ENCODE measurements at regions not wholly inside any gene's neighbourhood (a gene's known extent, or its start where the extent isn't known, plus 50 kb on each side); places are given as distances from the start of the nearest gene placed in this dataset.
A peak's percentile ranks its signal among the peaks of the same experiment; 100 is the strongest.

DNA sequence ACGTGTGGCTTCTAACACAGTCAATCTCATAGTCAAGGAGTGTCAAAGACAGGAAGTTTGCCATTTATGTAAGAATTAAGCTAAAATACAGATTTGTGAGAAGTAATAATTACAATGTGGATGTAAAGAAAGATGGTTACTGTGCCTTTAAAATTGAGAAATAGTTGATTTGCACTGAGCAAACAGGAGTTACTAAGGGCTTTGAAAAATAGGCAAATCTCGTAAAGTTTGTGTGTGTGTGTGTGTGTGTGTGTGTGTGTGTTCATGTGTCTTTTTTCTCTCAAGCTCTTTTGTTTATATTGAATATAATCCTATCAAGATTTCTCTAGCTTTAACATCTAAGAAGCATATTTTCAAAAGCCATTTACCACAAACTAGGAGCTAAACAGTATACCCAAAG, 2284.5 kb downstream of the LRRC4C start:
- intact Hi-C loops (cut with DNase I), result no loop called here

DNA sequence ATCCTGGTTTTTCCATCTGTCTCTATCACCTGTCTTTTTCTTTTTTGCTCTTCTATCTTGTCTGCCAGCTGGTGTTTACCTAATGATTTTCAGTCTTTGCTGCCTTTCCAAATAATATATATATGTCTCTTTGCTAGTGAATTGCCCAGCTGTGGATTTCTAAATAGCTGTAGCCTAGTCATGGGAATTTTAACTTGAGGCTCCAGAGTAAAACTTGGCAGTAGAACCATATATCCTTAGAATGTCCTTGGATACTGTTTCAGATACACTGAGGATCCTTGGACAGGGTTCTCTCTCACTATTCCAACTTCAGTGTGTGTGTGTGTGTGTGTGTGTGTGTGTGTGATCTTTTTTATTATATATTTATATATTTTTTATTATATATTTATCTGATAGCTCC, 2285.3 kb downstream of the LRRC4C start:
- intact Hi-C loops (cut with DNase I), result no loop called here

More for the DNA sequence above, 2284.5 kb downstream of the LRRC4C start:
- no peak for DNase-seq (ENCODE audit: low spot score)

DNA sequence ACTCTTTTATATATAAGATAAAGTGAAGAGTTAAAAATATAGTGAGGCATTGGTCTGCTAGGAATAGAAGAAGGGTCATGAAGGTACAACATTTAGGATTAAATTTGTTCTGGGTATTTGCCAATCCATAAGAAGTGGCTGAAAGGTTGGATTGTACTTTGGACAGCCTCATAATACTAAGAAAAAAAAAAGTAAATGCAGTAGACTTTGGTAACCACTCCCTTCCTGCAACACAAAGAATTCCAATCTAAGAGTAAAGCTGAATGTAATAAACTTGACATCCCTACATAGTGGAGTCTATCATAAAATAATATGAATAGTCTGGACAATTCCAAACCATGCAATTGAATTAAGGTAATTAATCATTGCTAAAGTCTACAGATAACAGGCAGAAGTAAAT, 2294.4 kb downstream of the LRRC4C start:
- intact Hi-C loops (cut with DNase I), result no loop called here

More for the DNA sequence above, 2285.3 kb downstream of the LRRC4C start:
- DNase-seq (ENCODE audit: low spot score), result no peak

DNA sequence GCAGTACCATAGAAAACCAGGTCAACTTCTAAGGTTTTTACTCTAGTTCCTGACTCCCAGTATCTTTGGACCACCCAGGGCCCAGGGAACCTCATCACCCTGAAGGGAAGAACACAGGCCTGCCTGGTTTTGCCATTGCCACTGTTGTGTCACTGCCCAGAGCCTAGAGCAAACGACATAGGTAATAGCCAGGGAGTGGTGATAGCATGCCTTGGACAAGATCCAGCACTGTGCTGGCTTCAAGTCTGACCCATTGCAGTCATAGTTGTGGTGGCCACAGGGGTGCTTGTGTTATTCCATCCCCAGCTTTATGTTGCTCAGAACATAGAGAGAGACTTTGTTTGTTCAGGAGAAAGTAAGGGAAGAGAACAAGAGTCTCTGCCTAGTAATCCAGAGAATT, 2310.2 kb downstream of the LRRC4C start:
- intact Hi-C loops (cut with DNase I), result no loop called here

More for the DNA sequence above, 2294.4 kb downstream of the LRRC4C start:
- DNase-seq (ENCODE audit: low spot score), result no peak

DNA sequence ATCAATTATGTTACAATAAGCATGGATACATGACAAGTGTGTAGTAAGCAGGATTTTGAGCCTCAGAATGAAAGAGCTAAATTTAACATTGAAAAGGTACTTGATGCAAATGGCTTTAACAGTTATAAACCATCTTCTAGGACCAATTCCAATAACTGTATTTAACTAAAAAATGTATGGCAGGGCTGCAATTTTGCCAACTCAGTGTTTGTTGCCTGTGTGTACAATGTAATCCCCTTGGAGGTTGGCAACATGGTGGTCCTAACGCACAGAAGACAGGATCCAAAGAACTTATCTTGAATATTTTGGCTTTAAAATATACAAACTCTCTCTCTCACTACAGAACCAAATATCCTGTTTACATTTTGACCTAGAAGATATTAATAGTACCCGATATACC, 2314.1 kb downstream of the LRRC4C start:
- no peak for DNase-seq (ENCODE audit: low spot score)

More for the DNA sequence above, 2310.2 kb downstream of the LRRC4C start:
- DNase-seq (ENCODE audit: low spot score), result no peak

DNA sequence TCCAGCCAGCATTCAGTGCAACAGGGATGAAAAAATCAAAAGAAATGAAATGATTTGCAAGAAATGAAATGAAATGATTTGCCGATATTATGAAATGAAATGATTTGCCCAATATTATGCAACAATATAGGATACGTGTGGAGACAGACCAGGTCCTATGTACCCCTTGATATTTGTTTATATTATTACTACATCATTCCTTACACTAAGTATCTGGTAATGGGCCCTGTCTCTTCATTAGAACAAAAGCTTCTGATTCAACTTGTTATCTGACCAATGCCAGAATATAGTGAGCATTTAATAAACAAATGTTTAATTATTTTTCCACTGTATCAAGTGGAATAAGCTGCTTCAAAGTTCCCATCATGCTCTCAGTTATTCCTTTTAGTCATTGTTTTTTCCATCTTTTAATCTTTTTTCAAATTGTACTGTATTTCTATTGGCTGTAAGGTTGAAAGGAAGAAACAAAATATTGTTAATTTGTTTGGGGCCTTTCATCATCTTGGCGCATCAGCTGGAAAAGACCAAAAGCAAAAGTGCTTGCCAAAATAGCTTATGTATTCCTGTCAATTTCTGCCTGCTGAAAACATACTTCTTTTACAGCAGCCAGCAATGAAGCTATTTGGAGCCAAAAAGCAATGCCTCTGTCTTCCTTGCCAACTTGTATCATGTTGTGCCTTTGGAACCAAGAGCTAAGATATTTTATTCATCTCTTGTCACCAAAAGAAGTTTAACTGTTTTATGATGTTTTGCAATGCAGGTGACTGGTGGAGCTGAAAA, 2314.9 kb downstream of the LRRC4C start:
- DNase-seq (ENCODE audit: low spot score), result no peak
- intact Hi-C loops (cut with DNase I), result no loop called here

More for the DNA sequence above, 2314.1 kb downstream of the LRRC4C start:
- intact Hi-C loops (cut with DNase I), result no loop called here

DNA sequence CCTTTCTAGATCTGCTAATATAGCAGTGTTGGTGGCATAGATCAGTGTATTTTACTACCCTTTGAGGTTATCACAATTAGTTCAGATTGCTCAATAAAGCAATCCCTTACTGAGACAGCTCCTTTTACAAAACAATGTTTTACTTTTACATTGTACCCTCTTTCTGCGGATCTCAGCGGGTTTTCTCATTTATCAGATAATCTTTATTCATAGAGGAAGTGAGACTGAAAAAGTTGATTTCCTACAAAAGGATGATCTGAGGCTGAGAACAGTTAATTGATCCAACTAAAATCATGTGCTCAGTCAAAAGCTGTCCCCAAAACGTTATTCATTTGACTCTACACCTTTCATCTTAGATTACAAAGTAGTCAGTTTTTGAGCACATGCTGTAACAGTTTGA, 2319.9 kb downstream of the LRRC4C start:
- no peak for DNase-seq (ENCODE audit: low spot score)
- intact Hi-C loops (cut with DNase I), result no loop called here

DNA sequence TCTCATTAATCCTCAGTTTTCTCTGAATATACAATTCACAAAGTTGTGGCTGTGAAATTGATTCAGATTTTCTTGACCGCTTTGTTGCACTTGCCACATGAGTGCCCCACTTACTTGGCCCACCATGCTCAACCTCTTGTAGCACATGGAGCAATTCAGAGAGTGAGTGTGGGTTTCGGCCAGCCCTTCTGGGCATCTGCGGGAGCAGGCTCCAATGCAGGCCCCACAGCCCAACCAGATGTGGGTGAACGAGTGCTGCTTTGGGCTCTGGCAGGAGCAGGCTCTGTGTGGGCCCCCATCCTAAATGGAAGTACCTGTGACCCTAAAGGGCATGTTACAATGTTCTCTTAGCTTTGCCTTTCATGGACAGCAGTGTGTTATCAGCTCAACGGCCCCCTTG, 2338.6 kb downstream of the LRRC4C start:
- intact Hi-C loops (cut with DNase I), result no loop called here
- DNase-seq (ENCODE audit: low spot score), result no peak

DNA sequence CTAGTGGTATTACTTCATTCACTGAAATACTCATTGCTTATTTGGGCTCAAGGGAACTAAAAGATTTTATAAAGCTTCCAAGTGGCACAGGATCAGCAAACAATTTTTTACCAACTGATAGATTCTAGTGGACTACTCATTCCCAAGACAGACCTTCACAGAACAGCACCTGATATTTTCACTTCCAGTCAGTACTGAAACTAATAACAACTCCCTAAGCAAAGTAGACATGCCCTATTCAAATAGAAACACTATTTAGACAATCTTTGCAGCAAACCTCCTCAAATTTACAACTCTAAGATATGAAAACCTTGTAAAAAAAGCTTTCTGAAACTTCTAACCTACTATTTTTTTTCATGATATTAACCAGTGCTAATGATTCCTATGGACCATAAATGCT, 2345.8 kb downstream of the LRRC4C start:
- DNase-seq (ENCODE audit: low spot score), result no peak
- intact Hi-C loops (cut with DNase I), result no loop called here

DNA sequence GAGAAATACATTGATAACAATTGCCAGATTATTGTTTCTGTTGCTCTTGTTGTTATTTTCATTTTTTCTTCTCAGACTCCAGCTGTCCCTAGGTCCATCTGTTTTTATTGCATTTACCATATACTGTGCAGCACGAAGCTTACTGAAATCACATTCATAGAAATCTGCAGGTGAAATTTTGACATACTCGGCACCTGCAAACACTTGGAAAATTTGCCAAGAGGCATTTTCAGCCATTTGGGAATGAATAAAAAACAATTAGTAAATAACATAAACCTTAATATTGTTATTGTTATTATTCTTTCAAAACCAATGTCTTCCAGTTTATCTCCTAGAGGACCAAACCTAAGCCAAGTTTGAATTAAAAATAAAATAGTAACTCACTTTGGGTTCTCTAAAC, 2357.2 kb downstream of the LRRC4C start:
- no peak for DNase-seq (ENCODE audit: low spot score)
- intact Hi-C loops (cut with DNase I), result no loop called here

DNA sequence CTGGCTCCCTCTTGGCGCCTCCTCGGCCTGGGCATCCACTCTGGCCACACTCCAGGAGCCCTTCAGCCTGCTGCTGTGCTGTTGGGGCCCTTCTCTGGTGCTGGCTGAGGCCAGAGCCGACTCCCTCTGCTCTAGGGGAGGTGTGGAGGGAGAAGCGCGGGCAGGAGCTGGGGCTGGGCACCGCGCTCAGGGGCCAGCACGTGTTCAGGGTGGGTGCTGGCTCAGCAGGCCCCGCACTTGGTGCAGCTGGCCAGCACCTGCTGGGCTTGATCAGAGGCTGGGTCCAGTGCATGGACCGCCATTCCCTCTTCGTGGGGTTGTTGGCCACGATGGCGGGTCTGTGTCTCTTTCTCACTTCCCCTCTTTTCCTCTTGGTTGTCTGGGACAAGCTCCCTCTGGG, 2381.0 kb downstream of the LRRC4C start:
- peak; percentile 58 for DNase-seq (ENCODE audit: low spot score)
- intact Hi-C loops (cut with DNase I), result no loop called here

DNA sequence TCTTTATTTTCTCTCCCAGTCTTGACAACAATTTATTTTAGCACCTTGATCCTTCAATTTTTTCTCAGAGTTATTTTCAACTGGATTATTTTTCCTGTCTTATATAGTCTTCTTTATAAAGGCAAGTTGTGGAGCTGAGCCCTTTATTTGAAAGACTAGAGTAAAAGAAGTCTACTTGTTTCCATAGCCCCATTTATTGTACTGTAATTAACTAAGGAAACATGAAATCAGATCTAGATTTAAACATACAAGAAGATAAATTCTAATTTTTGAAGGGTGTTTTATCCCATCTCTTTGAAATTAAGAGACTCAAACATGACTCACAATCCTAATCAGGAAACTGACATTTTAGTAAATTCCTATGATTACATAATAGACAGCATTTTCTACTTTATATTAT, 2421.8 kb downstream of the LRRC4C start:
- intact Hi-C loops (cut with DNase I), result no loop called here
- no peak for DNase-seq (ENCODE audit: low spot score)

DNA sequence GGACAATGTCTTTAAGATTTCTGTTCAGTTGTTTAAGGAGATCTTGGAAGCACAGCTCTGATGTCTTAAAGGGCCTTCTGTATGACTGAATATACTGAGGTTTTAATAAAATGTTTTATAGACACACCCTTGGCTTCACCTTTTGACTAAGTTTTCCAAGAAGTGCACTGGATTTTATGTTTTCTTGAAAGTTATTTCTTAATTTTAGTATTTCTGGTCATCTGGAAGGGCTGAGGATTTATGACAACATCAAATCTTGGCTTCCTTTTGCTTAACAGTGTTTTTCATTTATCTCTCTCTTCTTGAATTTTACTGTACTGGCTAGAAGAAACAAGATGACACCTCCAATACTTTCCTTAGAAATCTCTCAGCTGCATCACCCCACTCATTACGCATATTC, 2423.4 kb downstream of the LRRC4C start:
- DNase-seq (ENCODE audit: low spot score), result no peak
- intact Hi-C loops (cut with DNase I), result no loop called here

DNA sequence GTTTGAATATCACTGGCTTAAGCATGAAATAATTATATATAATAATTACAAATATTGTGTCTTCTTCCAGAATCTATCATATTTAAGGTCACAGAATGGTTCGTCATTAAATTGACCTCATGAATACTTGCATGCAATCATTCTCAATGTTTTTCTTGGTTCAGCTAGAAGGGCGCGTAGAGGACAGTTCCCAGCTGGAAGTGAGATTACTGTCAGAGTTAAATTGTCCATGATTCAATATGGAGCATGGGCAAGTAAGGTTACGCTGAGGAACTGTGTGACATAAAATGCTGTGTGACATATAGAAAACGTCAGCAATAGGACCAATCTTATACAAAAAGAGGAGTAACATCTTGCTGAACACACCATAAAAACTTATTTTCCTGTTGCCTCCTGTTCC, 2423.5 kb upstream of the RAG2 start:
- intact Hi-C loops (cut with DNase I), result no loop called here

DNA sequence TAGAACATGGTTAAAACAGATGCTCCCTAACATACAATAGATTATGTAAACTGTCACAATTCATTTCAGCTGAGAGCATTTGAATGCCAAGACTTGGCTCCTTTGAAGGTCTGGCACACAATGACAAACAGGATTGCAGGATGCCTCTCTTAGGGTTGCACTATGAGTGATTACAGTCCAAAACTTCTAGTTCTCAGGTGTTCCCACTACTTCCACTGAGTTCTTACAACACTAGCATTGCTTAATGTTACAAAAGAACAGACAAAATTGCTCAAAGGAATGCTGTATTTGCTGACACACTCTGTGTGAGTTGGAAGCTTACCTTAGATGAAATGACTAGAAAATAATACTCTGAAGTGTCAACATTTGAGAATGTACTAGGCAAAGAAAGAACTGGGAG, 2413.8 kb upstream of the RAG2 start:
- DNase-seq (ENCODE audit: low spot score), result no peak
- intact Hi-C loops (cut with DNase I), result no loop called here

More for the DNA sequence above, 2423.5 kb upstream of the RAG2 start:
- no peak for DNase-seq (ENCODE audit: low spot score)

DNA sequence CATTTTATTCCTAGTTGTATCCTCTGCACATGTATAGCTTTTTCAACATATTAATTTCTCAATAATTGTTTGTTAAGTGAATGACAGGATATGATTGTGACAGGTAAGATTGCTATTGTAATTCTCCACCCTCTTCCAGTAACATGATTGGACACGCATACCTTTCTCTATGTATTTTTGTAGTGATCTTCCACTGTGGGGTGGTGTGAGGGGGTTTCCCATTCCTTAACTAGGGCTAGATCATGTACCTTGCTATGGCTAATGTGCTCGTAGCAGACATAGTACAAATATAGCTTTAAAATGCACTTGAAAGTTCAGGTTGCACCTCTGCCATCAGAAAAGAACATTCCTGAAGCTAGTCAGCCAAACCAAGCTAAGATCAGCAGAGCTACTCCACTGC, 2392.8 kb upstream of the RAG2 start:
- intact Hi-C loops (cut with DNase I), result no loop called here
- DNase-seq (ENCODE audit: low spot score), result no peak

DNA sequence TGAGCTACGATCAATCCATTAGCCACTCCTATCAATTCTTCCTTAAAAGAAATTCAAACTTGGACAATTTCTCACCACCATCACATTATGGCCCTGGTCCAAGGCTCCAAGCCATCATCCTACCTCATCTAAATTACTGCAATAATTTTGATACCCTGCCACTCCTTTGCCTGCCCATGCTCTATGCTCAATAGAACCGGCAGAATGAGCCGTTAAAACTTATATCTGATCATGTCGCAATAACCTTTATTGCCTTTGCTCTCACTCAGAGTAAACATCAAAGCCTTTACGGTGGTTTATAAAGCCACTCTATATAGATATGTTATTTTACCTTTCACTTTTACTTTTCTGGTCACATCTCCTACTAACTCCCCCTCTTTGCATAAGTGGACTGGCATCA, 2392.1 kb upstream of the RAG2 start:
- intact Hi-C loops (cut with DNase I), result no loop called here
- DNase-seq (ENCODE audit: low spot score), result no peak

DNA sequence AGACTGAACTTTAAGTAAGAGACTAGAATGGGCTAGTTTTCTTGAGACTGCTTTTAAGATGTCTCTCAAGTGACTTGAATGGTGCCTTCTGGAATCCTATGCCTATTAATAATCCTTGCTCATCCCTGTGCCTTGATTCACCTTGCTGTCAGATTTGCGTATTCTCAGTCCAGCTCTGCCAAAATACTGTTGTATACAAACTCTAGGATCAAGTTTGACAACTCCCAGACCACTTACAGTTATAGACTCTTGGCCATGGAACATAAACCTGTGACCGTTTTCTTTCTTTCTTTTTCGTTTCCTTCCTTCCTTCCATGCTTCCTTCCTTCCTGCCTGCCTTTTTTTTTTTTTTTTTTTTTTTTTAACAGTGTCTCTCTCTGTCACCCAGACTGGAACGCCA, 2390.9 kb upstream of the RAG2 start:
- DNase-seq (ENCODE audit: low spot score), result no peak
- intact Hi-C loops (cut with DNase I), result no loop called here

DNA sequence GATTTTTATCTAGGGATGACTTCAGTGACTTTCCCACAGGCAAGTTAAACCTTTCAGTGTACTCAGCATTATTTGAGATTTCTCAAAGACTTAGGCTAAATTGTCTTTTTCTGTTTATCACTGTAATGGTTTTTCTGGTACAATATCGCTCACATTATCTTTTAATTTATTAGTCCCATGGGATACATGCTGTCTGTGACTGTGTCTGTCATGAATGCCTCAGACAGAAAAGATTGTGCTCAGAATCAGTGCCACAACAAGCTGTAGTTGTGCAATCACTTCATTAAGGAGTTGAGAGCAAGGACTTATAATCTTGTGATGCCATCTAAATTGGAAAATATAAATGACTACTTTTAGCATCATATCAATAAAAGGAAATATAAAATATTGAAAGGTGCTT, 2374.2 kb upstream of the RAG2 start:
- intact Hi-C loops (cut with DNase I), result no loop called here
- no peak for DNase-seq (ENCODE audit: low spot score)

DNA sequence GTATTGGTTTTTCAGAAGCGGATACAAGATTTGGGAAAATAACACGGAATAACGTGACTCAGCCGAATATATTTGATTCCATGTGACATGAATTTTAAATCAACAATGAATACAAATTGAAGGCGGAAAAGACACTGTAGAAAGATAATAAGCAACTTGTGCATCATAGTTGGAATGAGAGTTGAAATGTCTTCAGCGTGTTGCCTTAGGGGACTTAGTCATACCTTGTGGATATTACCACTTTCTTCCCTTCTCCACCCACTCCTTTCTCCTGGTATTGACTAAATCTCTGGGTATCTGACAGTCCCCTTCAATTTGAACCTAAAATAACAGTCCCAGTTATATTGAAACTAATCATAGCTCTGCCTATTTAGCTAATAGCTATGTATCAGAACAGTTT, 2373.1 kb upstream of the RAG2 start:
- DNase-seq (ENCODE audit: low spot score), result no peak
- intact Hi-C loops (cut with DNase I), result no loop called here

DNA sequence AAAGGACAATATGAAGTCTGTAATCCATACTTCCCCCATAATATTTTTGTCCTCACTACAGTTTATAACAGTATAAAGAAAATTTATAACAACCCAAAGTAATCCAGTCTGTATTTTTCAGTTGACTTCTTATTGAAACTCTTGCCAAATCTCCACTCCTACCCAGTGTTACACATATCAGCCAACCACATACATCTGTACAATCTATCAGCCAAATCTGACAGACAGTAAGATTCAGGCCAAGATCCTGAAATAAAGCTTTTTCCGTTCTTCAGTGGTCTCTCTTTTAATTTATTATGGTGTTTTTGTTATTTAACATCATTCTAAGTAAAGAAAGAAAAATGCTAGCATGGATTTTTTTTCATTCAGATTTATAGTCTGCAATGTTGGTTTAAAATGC, 2370.9 kb upstream of the RAG2 start:
- no peak for DNase-seq (ENCODE audit: low spot score)
- intact Hi-C loops (cut with DNase I), result no loop called here

DNA sequence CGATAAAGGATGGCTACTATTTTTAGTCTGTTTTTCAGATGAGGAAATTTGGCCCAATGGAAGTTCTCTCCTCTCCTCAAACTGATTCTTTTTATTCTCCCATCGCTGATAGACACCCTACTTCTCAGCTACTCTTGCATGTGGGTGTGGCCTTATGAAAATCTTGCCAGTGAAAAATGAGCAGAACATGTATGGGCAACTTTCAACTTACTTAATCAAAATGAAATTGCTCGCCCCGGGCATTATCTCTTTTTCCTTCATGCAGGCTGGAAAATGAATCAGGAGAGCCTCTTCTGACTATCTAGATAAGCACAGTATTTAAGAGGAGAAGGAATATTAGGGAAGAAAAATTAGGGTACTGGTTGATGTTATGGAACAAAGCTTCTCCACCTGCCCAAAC, 2354.7 kb upstream of the RAG2 start:
- intact Hi-C loops (cut with DNase I), result no loop called here
- no peak for DNase-seq (ENCODE audit: low spot score)

All from posterior vena cava (tissue), 2 donors.